Ishikawa (cell line): ENCODE measurements at regions not wholly inside any gene's neighbourhood (a gene's known extent, or its start where the extent isn't known, plus 50 kb on each side); places are given as distances from the start of the nearest gene placed in this dataset.

Experiments
- MAX ChIP-seq: IDR thresholded peaks from 2 replicates; pipeline ENCODE4 v1.6.1; 2012
- NFIC ChIP-seq: IDR thresholded peaks from 2 replicates; pipeline ENCODE4 v1.6.1; 2012

GRCh38 chr13:90105849-90106496 is 1241.5 kb upstream of the MIR17HG start:
- TF ChIP-seq NFIC (no peak), MAX (no peak)
